Upper lobe of left lung (tissue), 6 donors: ENCODE measurements at regions not wholly inside any gene's neighbourhood (a gene's known extent, or its start where the extent isn't known, plus 50 kb on each side); places are given as distances from the start of the nearest gene placed in this dataset.

ENCODE experiments used
- ATAC-seq, 2 donors: fragments of 200-7000 bp; cut with Tn5 transposase; one replicate each; pipeline ENCODE4 v1.9.1; 2022; ENCODE audit warnings: mild to moderate bottlenecking in 2 of 2, moderate library complexity in 2 of 2; ENCODE audit not compliant: low FRiP score in 2 of 2
- DNase-seq, 2 donors: peaks; one replicate each; pipeline ENCODE4 v3.0.0-alpha.2; 2019 to 2020
- H3K27ac ChIP-seq, 4 donors: fragments of 200-600 bp; sonication (generic); one replicate each; pipeline ENCODE4 v1.5.1; 2016 to 2019
- H3K27me3 ChIP-seq, 4 donors: fragments of 200-600 bp; sonication (generic); one replicate each; pipeline ENCODE4 v1.5.1; 2017 to 2019
- H3K36me3 ChIP-seq, 4 donors: fragments of 200-600 bp; sonication (generic); one replicate each; pipeline ENCODE4 v1.5.1; 2016 to 2019
- H3K4me1 ChIP-seq, 4 donors: fragments of 200-600 bp; sonication (generic); one replicate each; pipeline ENCODE4 v1.5.1; 2018 to 2019
- H3K4me3 ChIP-seq, 4 donors: fragments of 200-600 bp; sonication (generic); one replicate each; pipeline ENCODE4 v1.5.1; 2017 to 2019; ENCODE audit warnings: mild to moderate bottlenecking in 2 of 4, moderate library complexity in 1 of 4
- H3K9me3 ChIP-seq, 4 donors: fragments of 200-600 bp; sonication (generic); one replicate each; pipeline ENCODE4 v1.5.1; 2018 to 2019
- EP300 ChIP-seq, 4 donors: sonication (generic); formaldehyde crosslinking; IDR thresholded peaks; one replicate each; pipeline ENCODE4 v1.5.1; 2017; ENCODE audit warnings: antibody characterized with exemption in 4 of 4, control low read depth in 2 of 4
- POLR2A ChIP-seq, 4 donors: fragments of 450-650 bp; IDR thresholded peaks; one replicate each; pipeline ENCODE4 v1.5.1; 2016 to 2017; ENCODE audit warnings: antibody characterized with exemption in 4 of 4, mild to moderate bottlenecking in 2 of 4
- POLR2AphosphoS5 ChIP-seq, 2 donors: sonication (generic); formaldehyde crosslinking; IDR thresholded peaks; one replicate each; pipeline ENCODE4 v1.5.1; 2017; ENCODE audit warnings: antibody characterized with exemption in 2 of 2
- WGBS, 2 donors: methylation state at CpG; one replicate each; pipeline ENCODE4 v1.1.5; 2017 to 2018; 5-methylcytosine and 5-hydroxymethylcytosine counted together
- TF ChIP-seq, protein P1 (sequence below), 6 experiments: fragments of 450-650 bp in 4 of 6; fragments of 200-600 bp in 2 of 6; sonication (generic) in 2 of 6; IDR thresholded peaks; one replicate each; pipeline ENCODE4 v1.5.1; 2016 to 2019; ENCODE audit warnings: antibody characterized with exemption in 6 of 6
- donor health status: DM: no; HTN: no; CAD: no; lungs with moderate emphysema.
- donor health status: DM: no; HTN: yes; CAD: no; lungs with severe emphysema.

DNA sequence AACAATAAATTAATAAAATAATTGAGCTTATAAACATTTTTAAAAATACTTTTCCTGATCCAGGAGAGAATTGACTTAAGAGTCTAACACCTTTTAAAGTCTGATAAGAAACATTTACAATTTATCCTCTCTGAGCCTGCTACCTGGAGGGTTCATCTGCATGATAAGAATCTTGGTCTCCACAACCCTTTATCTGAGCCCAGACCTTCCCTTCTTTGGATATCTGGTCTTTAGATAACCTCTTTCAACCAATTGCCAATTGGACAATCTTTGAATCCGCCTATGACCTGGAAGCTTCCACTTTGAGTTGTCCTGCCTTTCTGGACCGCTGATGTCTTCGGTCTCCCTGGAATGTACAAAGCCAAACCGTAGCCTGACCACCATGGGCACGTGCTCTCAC, 1393.3 kb upstream of the TMEM132C start:
- H3K4me3 ChIP-seq: no peak overlapping the region
- H3K36me3 ChIP-seq: no peaks in the 10 kb centered on the region
- TF ChIP-seq EP300 (IDR thresholded peaks at IDR 0.05) (no peak), POLR2AphosphoS5 (IDR thresholded peaks at IDR 0.05) (no peak)
- H3K9me3 ChIP-seq: no peaks in the 10 kb centered on the region
- ATAC-seq: no peak
- H3K4me1 ChIP-seq: no peaks in the 10 kb centered on the region
- DNase-seq: no peak
- WGBS, 2 donors: 86 to 87% methylated on average over 5 of the region's 5 CpGs
- H3K27me3 ChIP-seq: no peaks in the 10 kb centered on the region
- no peak overlapping the region for H3K27ac ChIP-seq

GRCh38 chr12:126874427-126875026, 1392.4 kb upstream of the TMEM132C start:
- no peaks in the 10 kb centered on the region for H3K36me3 ChIP-seq
- H3K9me3 ChIP-seq: no peaks in the 10 kb centered on the region
- DNase-seq (peak; percentile 28 to 87), ATAC-seq (peak in 1 of 2 donors; percentile 71)
- 26 to 28% methylated on average over 8 of the region's 8 CpGs for WGBS, 2 donors
- no peaks in the 10 kb centered on the region for H3K4me1 ChIP-seq
- TF ChIP-seq POLR2AphosphoS5 (IDR thresholded peaks at IDR 0.05): no peak
- TF ChIP-seq, protein P1, sequence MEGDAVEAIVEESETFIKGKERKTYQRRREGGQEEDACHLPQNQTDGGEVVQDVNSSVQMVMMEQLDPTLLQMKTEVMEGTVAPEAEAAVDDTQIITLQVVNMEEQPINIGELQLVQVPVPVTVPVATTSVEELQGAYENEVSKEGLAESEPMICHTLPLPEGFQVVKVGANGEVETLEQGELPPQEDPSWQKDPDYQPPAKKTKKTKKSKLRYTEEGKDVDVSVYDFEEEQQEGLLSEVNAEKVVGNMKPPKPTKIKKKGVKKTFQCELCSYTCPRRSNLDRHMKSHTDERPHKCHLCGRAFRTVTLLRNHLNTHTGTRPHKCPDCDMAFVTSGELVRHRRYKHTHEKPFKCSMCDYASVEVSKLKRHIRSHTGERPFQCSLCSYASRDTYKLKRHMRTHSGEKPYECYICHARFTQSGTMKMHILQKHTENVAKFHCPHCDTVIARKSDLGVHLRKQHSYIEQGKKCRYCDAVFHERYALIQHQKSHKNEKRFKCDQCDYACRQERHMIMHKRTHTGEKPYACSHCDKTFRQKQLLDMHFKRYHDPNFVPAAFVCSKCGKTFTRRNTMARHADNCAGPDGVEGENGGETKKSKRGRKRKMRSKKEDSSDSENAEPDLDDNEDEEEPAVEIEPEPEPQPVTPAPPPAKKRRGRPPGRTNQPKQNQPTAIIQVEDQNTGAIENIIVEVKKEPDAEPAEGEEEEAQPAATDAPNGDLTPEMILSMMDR (IDR thresholded peaks at IDR 0.05): peak; percentile 59 to 83 (median 74)
- no peak overlapping the region for H3K27ac ChIP-seq
- H3K4me3 ChIP-seq: no peak overlapping the region
- no peaks in the 10 kb centered on the region for H3K27me3 ChIP-seq

GRCh38 chr12:126879842-126880241, 1387.1 kb upstream of the TMEM132C start:
- Histone ChIP-seq H3K4me1 (no peaks in the 10 kb centered on the region), H3K36me3 (no peaks in the 10 kb centered on the region), H3K9me3 (no peaks in the 10 kb centered on the region), H3K27me3 (no peaks in the 10 kb centered on the region), H3K27ac (no peak overlapping the region), H3K4me3 (no peak overlapping the region)
- DNase-seq: no peak
- WGBS, 2 donors: 63 to 66% methylated on average over 2 of the region's 2 CpGs
- ATAC-seq: no peak
- no peak for TF ChIP-seq POLR2AphosphoS5 (IDR thresholded peaks at IDR 0.05)

DNA sequence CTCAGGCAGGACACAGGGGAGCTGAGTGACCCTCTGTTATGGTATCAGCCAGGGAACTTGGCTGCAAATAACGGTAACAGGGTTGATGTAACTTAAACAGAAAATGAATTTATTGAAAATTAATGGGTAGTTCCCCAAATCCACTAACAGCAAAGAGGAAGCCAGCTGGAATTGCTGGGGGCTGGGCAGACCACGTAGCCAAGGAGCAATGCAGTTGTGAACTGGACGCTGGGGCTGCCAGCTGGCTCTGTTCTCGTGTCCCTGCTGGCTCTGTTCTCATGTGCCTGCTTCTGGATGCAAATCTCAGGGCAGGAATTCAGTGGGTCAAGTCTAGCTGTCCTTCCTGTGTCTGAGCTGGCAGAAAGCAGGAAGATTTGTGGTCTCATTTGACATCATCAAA, 1383.3 kb upstream of the TMEM132C start:
- Histone ChIP-seq H3K27ac (no peak overlapping the region), H3K4me3 (no peak overlapping the region), H3K27me3 (no peaks in the 10 kb centered on the region), H3K36me3 (no peaks in the 10 kb centered on the region), H3K9me3 (no peaks in the 10 kb centered on the region), H3K4me1 (no peaks in the 10 kb centered on the region)
- DNase-seq: no peak
- TF ChIP-seq POLR2A (IDR thresholded peaks at IDR 0.05) (no peak), POLR2AphosphoS5 (IDR thresholded peaks at IDR 0.05) (no peak), EP300 (IDR thresholded peaks at IDR 0.05) (no peak)
- TF ChIP-seq, protein P1 (IDR thresholded peaks at IDR 0.05): no peak
- WGBS, 2 donors: 19 to 32% methylated on average over 4 of the region's 4 CpGs
- no peak for ATAC-seq

DNA sequence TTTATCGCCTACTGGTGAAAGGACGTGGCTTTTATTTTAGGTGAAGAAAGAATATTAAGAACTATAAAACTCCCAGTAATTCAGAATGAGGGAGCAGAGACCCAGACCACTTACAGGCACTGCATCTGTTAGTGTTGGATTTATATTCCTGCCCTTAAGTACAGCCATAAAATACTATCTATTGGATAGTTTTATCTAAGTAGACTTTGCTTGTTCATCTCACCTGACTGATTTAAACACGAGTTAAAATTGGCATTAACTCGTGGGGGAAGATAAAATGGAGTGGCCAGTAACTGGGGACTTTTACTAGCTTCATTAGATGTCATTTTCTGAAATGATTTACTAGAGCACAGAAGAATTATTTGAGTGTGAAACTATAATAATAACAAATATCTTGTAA, 1377.5 kb upstream of the TMEM132C start:
- TF ChIP-seq POLR2AphosphoS5 (IDR thresholded peaks at IDR 0.05) (no peak), EP300 (IDR thresholded peaks at IDR 0.05) (no peak), POLR2A (IDR thresholded peaks at IDR 0.05) (no peak)
- TF ChIP-seq, protein P1 (IDR thresholded peaks at IDR 0.05): no peak
- no peak overlapping the region for H3K27ac ChIP-seq
- no peak overlapping the region for H3K4me3 ChIP-seq
- 76 to 77% methylated on average over 4 of the region's 4 CpGs for WGBS, 2 donors
- ATAC-seq (no peak), DNase-seq (no peak)
- no peaks in the 10 kb centered on the region for H3K4me1 ChIP-seq
- H3K36me3 ChIP-seq: no peaks in the 10 kb centered on the region
- H3K9me3 ChIP-seq: no peaks in the 10 kb centered on the region
- no peaks in the 10 kb centered on the region for H3K27me3 ChIP-seq

DNA sequence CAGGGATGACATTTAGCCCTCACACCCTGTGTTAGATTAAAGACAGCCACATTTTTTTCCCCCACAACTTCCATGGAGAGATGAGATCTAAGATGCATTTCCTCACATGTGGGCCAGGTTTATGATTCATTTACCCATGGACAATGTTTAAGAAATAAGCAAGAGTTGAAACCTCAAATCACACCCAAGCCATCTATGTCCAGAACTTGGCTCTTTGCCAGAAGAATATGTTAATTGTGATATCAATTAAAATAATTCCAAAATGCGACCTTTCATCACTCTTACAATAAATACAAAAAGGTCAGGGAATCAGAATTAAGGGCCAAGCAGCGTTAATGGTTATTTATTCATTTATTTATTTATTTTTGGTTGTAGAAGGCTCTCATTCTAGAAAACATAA, 1376.9 kb upstream of the TMEM132C start:
- ATAC-seq (no peak), DNase-seq (no peak)
- H3K36me3 ChIP-seq: no peaks in the 10 kb centered on the region
- H3K4me1 ChIP-seq: no peaks in the 10 kb centered on the region
- no peak overlapping the region for H3K27ac ChIP-seq
- H3K9me3 ChIP-seq: no peaks in the 10 kb centered on the region
- H3K4me3 ChIP-seq: no peak overlapping the region
- H3K27me3 ChIP-seq: no peaks in the 10 kb centered on the region
- WGBS, 2 donors: 77 to 78% methylated on average over 2 of the region's 2 CpGs
- TF ChIP-seq POLR2A (IDR thresholded peaks at IDR 0.05) (no peak), POLR2AphosphoS5 (IDR thresholded peaks at IDR 0.05) (no peak), EP300 (IDR thresholded peaks at IDR 0.05) (no peak)
- TF ChIP-seq, protein P1 (IDR thresholded peaks at IDR 0.05): no peak
